GM12878 (cell line): ENCODE measurements at regions not wholly inside any gene's neighbourhood (a gene's known extent, or its start where the extent isn't known, plus 50 kb on each side); places are given as distances from the start of the nearest gene placed in this dataset.

ENCODE experiments used
- ATAC-seq: fragments of 200-7000 bp; cut with Tn5 transposase; 3 replicates; pipeline ENCODE4 v1.9.1; 2020; ENCODE audit warnings: mild to moderate bottlenecking, moderate library complexity
- BruUV-seq: library from RNA; stranded (reverse); fragments of 400-500 nt; replicated peaks from 2 replicates; lab custom pipeline; 2021; lab: Mats Ljungman, UMichigan
- CTCF ChIA-PET: fragments of 300-600 bp; sonication (Branson Sonifier 250); formaldehyde crosslinking; extraction: SDS; loops from one replicate; lab custom pipeline; 2021; ENCODE audit warnings: inconsistent platforms; lab: Yijun Ruan, JAX
- POLR2A ChIA-PET: fragments of 350-600 bp; formaldehyde crosslinking; extraction: SDS; loops from one replicate; lab custom pipeline; 2021; ENCODE audit warnings: inconsistent platforms; lab: Charles Lee
- RAD21 ChIA-PET: fragments of 300-600 bp; sonication (Branson Sonifier 250); formaldehyde crosslinking; loops from one replicate; lab custom pipeline; 2023; ENCODE audit warnings: antibody characterized with exemption; ENCODE audit not compliant: unreplicated experiment; lab: Charles Lee
- SMC1A ChIA-PET: fragments of 300-600 bp; sonication (Branson Sonifier 250); formaldehyde crosslinking; loops from one replicate; lab custom pipeline; 2023; ENCODE audit not compliant: unreplicated experiment, uncharacterized antibody; lab: Charles Lee
- DNase-seq: peaks from one replicate; pipeline ENCODE4 v3.0.0-alpha.2; 2011; ENCODE audit warnings: low read depth, low spot score
- FAIRE-seq: peaks from 3 replicates; lab custom pipeline; 2011; peaks lifted over from hg19 to GRCh38; lab: Jason Lieb, UNC
- H2AFZ ChIP-seq: 2 replicates; pipeline ENCODE4 v1.6.0; 2011; ENCODE audit warnings: low read depth, low read length, control low read depth; ENCODE audit not compliant: control insufficient read depth
- H3K27ac ChIP-seq: 2 replicates; pipeline ENCODE4 v1.5.1; 2011; ENCODE audit warnings: control low read depth; ENCODE audit not compliant: control insufficient read depth, insufficient read depth
- H3K27me3 ChIP-seq, 2 experiments: replicated peaks in 1 of 2; 2 replicates each; pipeline versions ENCODE4 v1.6.0 to v1.6.1; 2011; ENCODE audit warnings: low read length in 1 of 2; ENCODE audit not compliant: control insufficient read depth in 2 of 2, insufficient read depth in 2 of 2
- H3K36me3 ChIP-seq, 2 experiments: 2 replicates each; pipeline ENCODE4 v1.5.1; 2011; ENCODE audit warnings: low read length in 1 of 2; ENCODE audit not compliant: control insufficient read depth in 2 of 2, insufficient read depth in 2 of 2
- H3K4me1 ChIP-seq: 2 replicates; pipeline ENCODE4 v1.6.1; 2011; ENCODE audit warnings: mild to moderate bottlenecking, low read length, moderate library complexity, mixed read lengths; ENCODE audit not compliant: control insufficient read depth, insufficient read depth
- H3K4me2 ChIP-seq: 2 replicates; pipeline ENCODE4 v1.6.0; 2011; ENCODE audit warnings: control low read depth; ENCODE audit not compliant: control insufficient read depth, insufficient read depth
- H3K4me3 ChIP-seq: fragments of 200-600 bp; sonication (generic); 2 replicates; pipeline ENCODE4 v1.5.1; 2016
- H3K79me2 ChIP-seq: 2 replicates; pipeline ENCODE4 v1.6.0; 2011; ENCODE audit warnings: low read length; ENCODE audit not compliant: control insufficient read depth, insufficient read depth
- H3K9ac ChIP-seq: 2 replicates; pipeline ENCODE4 v1.8.0; 2011; ENCODE audit warnings: low read length, control low read depth, mixed read lengths; ENCODE audit not compliant: control insufficient read depth, insufficient read depth
- H3K9me3 ChIP-seq: replicated peaks from 3 replicates; pipeline ENCODE4 v1.5.1; 2011; ENCODE audit warnings: mild to moderate bottlenecking, low read length; ENCODE audit not compliant: control insufficient read depth, insufficient read depth
- H4K20me1 ChIP-seq: 2 replicates; pipeline ENCODE4 v1.6.0; 2011; ENCODE audit not compliant: control insufficient read depth, insufficient read depth
- EED ChIP-seq: sonication (generic); IDR thresholded peaks from 2 replicates; pipeline ENCODE4 v1.6.1; 2016; ENCODE audit warnings: antibody characterized with exemption, low read depth
- EGR1 ChIP-seq, 2 experiments: IDR thresholded peaks; 1 replicate in 1 of 2; 2 replicates in 1 of 2; pipeline ENCODE4 v1.6.1; 2011 to 2012; ENCODE audit warnings: low read depth in 2 of 2, low read length in 2 of 2, borderline replicate concordance in 1 of 2, mild to moderate bottlenecking in 1 of 2, moderate library complexity in 1 of 2
- GABPA ChIP-seq: IDR thresholded peaks from 2 replicates; pipeline ENCODE4 v1.6.1; 2014; ENCODE audit warnings: antibody characterized with exemption, low read depth, mild to moderate bottlenecking, inconsistent platforms
- HDAC6 ChIP-seq: fragments of 200-600 bp; sonication (generic); IDR thresholded peaks from one replicate; pipeline ENCODE4 v1.8.0; 2017; ENCODE audit warnings: antibody characterized with exemption; ENCODE audit not compliant: unreplicated experiment
- IKZF2 ChIP-seq, 2 experiments: fragments of 450-650 bp; IDR thresholded peaks; 2 replicates each; pipeline ENCODE4 v1.6.1; 2017; ENCODE audit warnings: mild to moderate bottlenecking in 2 of 2, moderate library complexity in 2 of 2
- IRF3 ChIP-seq: fragments of 450-650 bp; IDR thresholded peaks from 2 replicates; pipeline ENCODE4 v1.6.1; 2014; ENCODE audit warnings: mild to moderate bottlenecking
- KDM1A ChIP-seq: fragments of 200-600 bp; sonication (generic); IDR thresholded peaks from 2 replicates; pipeline ENCODE4 v1.6.1; 2016; ENCODE audit warnings: borderline replicate concordance
- MAX ChIP-seq: IDR thresholded peaks from 2 replicates; pipeline ENCODE4 v1.6.1; 2012; ENCODE audit warnings: low read depth, low read length, improper control_type of control experiment
- RCOR1 ChIP-seq: conservative IDR thresholded peaks from 2 replicates; pipeline ENCODE4 v1.6.1; 2012; ENCODE audit warnings: low read depth, low read length, improper control_type of control experiment
- RELA ChIP-seq: fragments of 450-650 bp; IDR thresholded peaks from 2 replicates; pipeline ENCODE4 v1.8.0; 2014; ENCODE audit warnings: borderline replicate concordance; ENCODE audit not compliant: partially characterized antibody
- SMC3 ChIP-seq: IDR thresholded peaks from 2 replicates; pipeline ENCODE4 v1.6.1; 2011; ENCODE audit warnings: low read length, improper control_type of control experiment, borderline replicate concordance
- WRNIP1 ChIP-seq: IDR thresholded peaks from 2 replicates; pipeline ENCODE4 v1.6.1; 2011; ENCODE audit warnings: low read depth, low read length, improper control_type of control experiment, borderline replicate concordance
- ZNF217 ChIP-seq: fragments of 450-650 bp; IDR thresholded peaks from 2 replicates; pipeline ENCODE4 v1.6.1; 2017; ENCODE audit warnings: antibody characterized with exemption, mild to moderate bottlenecking
- WGBS: methylation state at CpG from one replicate; pipeline ENCODE4 v1.1.6; 2016; ENCODE audit warnings: low lambda C conversion rate; ENCODE audit not compliant: insufficient replicate concordance, insufficient coverage; ENCODE audit errors: missing lambda C conversion rate; 5-methylcytosine and 5-hydroxymethylcytosine counted together
- in situ Hi-C: fragments of 300-500 bp; cut with MboI; formaldehyde crosslinking; loops from 9 replicates; pipeline ENCODE4 v1.14.3; 2018; ENCODE audit warnings: mixed read lengths
- intact Hi-C: fragments of 100-400 bp; cut with micrococcal nuclease; formaldehyde crosslinking; loops from one replicate; pipeline ENCODE4 v1.14.2; 2022; ENCODE audit not compliant: unreplicated experiment

GRCh38 chr15:79777916-79778315, 118.9 kb downstream of the MTHFS start (continued):
- TF ChIP-seq HDAC6, result no peak

- ChIA-PET SMC1A (interaction anchor here (1.0 to 1.4 kb wide), 2 partner anchors 11 to 75 kb away, joined by 4 to 6 read pairs; no protein-coding TSS in a partner anchor), CTCF (interaction anchor here (0.8 to 1.7 kb wide), 2 partner anchors 75 to 400 kb away, joined by 3 to 6 read pairs; no protein-coding TSS in a partner anchor), POLR2A (no interaction called here), RAD21 (no interaction called here)
- TF ChIP-seq IKZF2 (IDR thresholded peaks at IDR 0.05), result no peak
- no peaks in the 10 kb centered on the region for H3K36me3 ChIP-seq
- peaks cover 13% of the 10 kb centered on the region for H3K4me1 ChIP-seq
- H3K79me2 ChIP-seq, result no peaks in the 10 kb centered on the region
- H3K9me3 ChIP-seq, result peaks cover 7% of the 10 kb centered on the region; the same call in 2 of the 3 replicates
- H3K4me2 ChIP-seq, result no peak overlapping the region
- ATAC-seq (no peak), DNase-seq (no peak), FAIRE-seq (no peak)
- in situ Hi-C loops (loop anchor here (10.0 kb wide), 2 partner anchors 216 to 396 kb away; no protein-coding TSS in a partner anchor), intact Hi-C loops (loop anchor here (10.0 kb wide), 1 partner anchor 396 kb away; no protein-coding TSS in a partner anchor)
- no peak overlapping the region for H3K27ac ChIP-seq
- no peak overlapping the region for H3K4me3 ChIP-seq
- no peak overlapping the region for H3K9ac ChIP-seq
- no peaks in the 10 kb centered on the region for H4K20me1 ChIP-seq
- 59% methylated on average over 3 of the region's 3 CpGs for WGBS
- no peaks in the 10 kb centered on the region for H3K27me3 ChIP-seq
- no TSS peak for BruUV-seq
- no peak overlapping the region for H2AFZ ChIP-seq
Observed at GRCh38 chr15:79778378-79778990, 118.3 kb downstream of the MTHFS start.

GRCh38 chr15:79779746-79780145, 117.1 kb downstream of the MTHFS start:
- no peaks in the 10 kb centered on the region for H3K27me3 ChIP-seq
- in situ Hi-C loops (loop anchor here (10.0 kb wide), 2 partner anchors 215 to 395 kb away; no protein-coding TSS in a partner anchor), intact Hi-C loops (loop anchor here (10.0 kb wide), 1 partner anchor 395 kb away; no protein-coding TSS in a partner anchor)
- WGBS, result 14% methylated on average over 2 of the region's 2 CpGs
- no peaks in the 10 kb centered on the region for H3K79me2 ChIP-seq
- H3K9me3 ChIP-seq, result peaks cover 7% of the 10 kb centered on the region; the same call in 2 of the 3 replicates
- no TSS peak for BruUV-seq
- DNase-seq (peak; percentile 34), FAIRE-seq (no peak), ATAC-seq (peak; percentile 77)
- peak overlapping the region; percentile 44 for H2AFZ ChIP-seq
- POLR2A ChIA-PET, result no interaction called here
- SMC1A ChIA-PET, result interaction anchor here (1.0 to 1.4 kb wide), 4 partner anchors 12 to 165 kb away, joined by 3 to 6 read pairs (median 5); no protein-coding TSS in a partner anchor
- H3K4me2 ChIP-seq, result 0 out of 2 replicates have a peak overlapping the region, but pooled peaks have one; percentile 17
- RAD21 ChIA-PET, result no interaction called here
- CTCF ChIA-PET, result interaction anchor here (0.9 to 1.7 kb wide), 4 partner anchors 10 to 213 kb away, joined by 3 to 6 read pairs (median 3); no protein-coding TSS in a partner anchor
- H3K9ac ChIP-seq, result no peak overlapping the region
- H4K20me1 ChIP-seq, result no peaks in the 10 kb centered on the region
- H3K4me3 ChIP-seq, result no peak overlapping the region
- H3K36me3 ChIP-seq, result no peaks in the 10 kb centered on the region
- peaks cover 13% of the 10 kb centered on the region for H3K4me1 ChIP-seq
- H3K27ac ChIP-seq, result no peak overlapping the region
- no peak for TF ChIP-seq SMC3
- no peak for TF ChIP-seq WRNIP1
- TF ChIP-seq ZNF217, result no peak
- peak; percentile 44; the same call in 1 of the 2 replicates for TF ChIP-seq EED
- TF ChIP-seq KDM1A, result no peak
- peak; percentile 50 for TF ChIP-seq RELA
- peak; percentile 53; the same call in 1 of the 2 replicates for TF ChIP-seq GABPA
- TF ChIP-seq IRF3, result no peak
- peak in 1 of 2 experiments; percentile 42; a peak in 1 of 3 replicates for TF ChIP-seq EGR1 (IDR thresholded peaks at IDR 0.05; ENCODE audit: borderline replicate concordance in 1 of 2, low read depth in 2 of 2, low read length in 2 of 2)
- TF ChIP-seq RCOR1, result no peak
- TF ChIP-seq MAX, result no peak
